ENCODE measurements at regions not wholly inside any gene's neighbourhood (a gene's known extent, or its start where the extent isn't known, plus 50 kb on each side); places are given as distances from the start of the nearest gene placed in this dataset.

GRCh38 chr7:86252406-86252805 is 391.3 kb upstream of the GRM3 start:
- no peak for TF ChIP-seq CTCF (conservative IDR thresholded peaks at IDR 0.05)

GRCh38 chr7:86248977-86249376 is 394.7 kb upstream of the GRM3 start:
- no peak overlapping the region for H3K27ac ChIP-seq

More at GRCh38 chr7:86252406-86252805, 391.3 kb upstream of the GRM3 start:
- no peak overlapping the region for H3K27ac ChIP-seq

GRCh38 chr7:86243171-86243570 is 400.5 kb upstream of the GRM3 start:
- H3K27ac ChIP-seq, result no peak overlapping the region
- no peak for TF ChIP-seq CTCF (conservative IDR thresholded peaks at IDR 0.05)

More at GRCh38 chr7:86248977-86249376, 394.7 kb upstream of the GRM3 start:
- no peak for TF ChIP-seq CTCF (conservative IDR thresholded peaks at IDR 0.05)

- no peak for TF ChIP-seq CTCF (conservative IDR thresholded peaks at IDR 0.05)
- H3K27ac ChIP-seq, result no peak overlapping the region
These were observed 417.5 kb upstream of the GRM3 start for GRCh38 chr7:86226191-86226590.

GRCh38 chr7:86222806-86223205 is 420.9 kb upstream of the GRM3 start:
- TF ChIP-seq CTCF (conservative IDR thresholded peaks at IDR 0.05), result no peak
- no peak overlapping the region for H3K27ac ChIP-seq

GRCh38 chr7:86214734-86215133 is 429.0 kb upstream of the GRM3 start:
- H3K27ac ChIP-seq, result no peak overlapping the region
- TF ChIP-seq CTCF (conservative IDR thresholded peaks at IDR 0.05), result no peak

GRCh38 chr7:86212976-86213375 is 430.7 kb upstream of the GRM3 start:
- H3K27ac ChIP-seq, result no peak overlapping the region
- no peak for TF ChIP-seq CTCF (conservative IDR thresholded peaks at IDR 0.05)

- TF ChIP-seq CTCF (conservative IDR thresholded peaks at IDR 0.05), result no peak
These were observed 434.7 kb upstream of the GRM3 start for GRCh38 chr7:86209036-86209435.

More at GRCh38 chr7:86209036-86209435, 434.7 kb upstream of the GRM3 start:
- H3K27ac ChIP-seq, result no peak overlapping the region
